B cell (primary cell): ENCODE measurements at regions not wholly inside any gene's neighbourhood (a gene's known extent, or its start where the extent isn't known, plus 50 kb on each side); places are given as distances from the start of the nearest gene placed in this dataset.

Experiments used
- ATAC-seq: fragments of 200-7000 bp; cut with Tn5 transposase; one replicate; pipeline ENCODE4 v1.10.0; 2021; ENCODE audit warnings: low read depth, mild to moderate bottlenecking, moderate number of reproducible peaks, moderate library complexity
- CTCF ChIA-PET: fragments of 350-600 bp; sonication (Branson Sonifier 250); formaldehyde crosslinking; loops from one replicate; lab custom pipeline; 2021; ENCODE audit warnings: antibody characterized with exemption, inconsistent platforms; lab: Charles Lee
- POLR2A ChIA-PET: fragments of 350-600 bp; sonication (Branson Sonifier 250); formaldehyde crosslinking; loops from one replicate; lab custom pipeline; 2021; ENCODE audit warnings: antibody characterized with exemption; lab: Charles Lee
- DNase-seq: peaks from one replicate; pipeline ENCODE4 v3.0.0; 2013
- H2AFZ ChIP-seq: 2 replicates; pipeline ENCODE4 v1.6.1; 2012; ENCODE audit warnings: mild to moderate bottlenecking, low read depth, low read length; ENCODE audit not compliant: insufficient read depth, poor library complexity, severe bottlenecking
- H3K27ac ChIP-seq, 2 donors: 1 replicate in 1 of 2; 2 replicates in 1 of 2; pipeline ENCODE4 v1.5.1; 2012 to 2013; ENCODE audit warnings: low read length in 2 of 2, mild to moderate bottlenecking in 2 of 2, moderate library complexity in 1 of 2
- H3K27me3 ChIP-seq, 4 experiments: fragments of 200-600 bp in 1 of 4; sonication (generic) in 1 of 4; replicated peaks in 1 of 4; 1 replicate in 2 of 4; 2 replicates in 2 of 4; pipeline versions ENCODE4 v1.6.1 to v1.7.0; 2013 to 2016; ENCODE audit warnings: low read length in 3 of 4, mild to moderate bottlenecking in 2 of 4, mixed read lengths in 1 of 4, moderate library complexity in 1 of 4; ENCODE audit not compliant: insufficient read depth in 4 of 4, control insufficient read depth in 3 of 4; ENCODE audit errors: control extremely low read depth in 1 of 4
- H3K36me3 ChIP-seq, 2 experiments: replicated peaks in 1 of 2; 1 replicate in 1 of 2; 2 replicates in 1 of 2; pipeline versions ENCODE4 v1.6.1 to v1.7.1; 2013; ENCODE audit warnings: low read length in 1 of 2; ENCODE audit not compliant: insufficient read depth in 2 of 2, control insufficient read depth in 1 of 2; ENCODE audit errors: control extremely low read depth in 1 of 2, extremely low read depth in 1 of 2
- H3K4me1 ChIP-seq, 2 donors: fragments of 200-600 bp in 1 of 2; sonication (generic) in 1 of 2; 1 replicate in 1 of 2; 2 replicates in 1 of 2; pipeline versions ENCODE4 v1.5.1 to v1.6.1; 2013 to 2017; ENCODE audit warnings: low read length in 2 of 2; ENCODE audit not compliant: control insufficient read depth in 2 of 2, insufficient read depth in 2 of 2
- H3K4me2 ChIP-seq: replicated peaks from 2 replicates; pipeline ENCODE3; 2012; ENCODE audit warnings: mild to moderate bottlenecking, low read depth, low read length; ENCODE audit not compliant: poor library complexity, severe bottlenecking
- H3K4me3 ChIP-seq, 5 experiments: fragments of 200-600 bp in 1 of 5; sonication (generic) in 1 of 5; 1 replicate in 3 of 5; 2 replicates in 2 of 5; pipeline versions ENCODE4 v1.5.1 to v1.7.0; 2011 to 2016; ENCODE audit warnings: low read length in 4 of 5, mild to moderate bottlenecking in 4 of 5, low read depth in 2 of 5, control low read depth in 1 of 5, moderate library complexity in 1 of 5; ENCODE audit not compliant: insufficient read depth in 1 of 5; ENCODE audit errors: control extremely low read depth in 1 of 5, extremely low read depth in 1 of 5
- H3K79me2 ChIP-seq: fragments of 200-600 bp; sonication (generic); one replicate; pipeline ENCODE4 v1.6.0; 2016; ENCODE audit warnings: low read length; ENCODE audit not compliant: control insufficient read depth, insufficient read depth
- H3K9ac ChIP-seq: fragments of 200-600 bp; sonication (generic); 2 replicates; pipeline ENCODE4 v1.6.1; 2017; ENCODE audit warnings: mild to moderate bottlenecking, low read length, moderate library complexity
- H3K9me3 ChIP-seq, 3 donors: one replicate each; pipeline versions ENCODE4 v1.6.1 to v1.7.1; 2013; ENCODE audit warnings: low read length in 2 of 3; ENCODE audit not compliant: control insufficient read depth in 2 of 3, insufficient read depth in 1 of 3; ENCODE audit errors: control extremely low read depth in 1 of 3
- H4K20me1 ChIP-seq: 2 replicates; pipeline ENCODE4 v1.6.0; 2012; ENCODE audit warnings: mild to moderate bottlenecking, low read length; ENCODE audit not compliant: insufficient read depth, control insufficient read depth, poor library complexity, severe bottlenecking
- H3K27ac Mint-ChIP-seq: one replicate; pipeline ENCODE4 v1.8.0; 2021; ENCODE audit warnings: mixed read lengths
- H3K27me3 Mint-ChIP-seq: one replicate; pipeline ENCODE4 v1.8.0; 2021; ENCODE audit warnings: mixed read lengths
- H3K4me1 Mint-ChIP-seq: one replicate; pipeline ENCODE4 v1.8.0; 2021; ENCODE audit warnings: mixed read lengths
- H3K4me3 Mint-ChIP-seq: one replicate; pipeline ENCODE4 v1.8.0; 2021; ENCODE audit warnings: mixed read lengths
- H3K9me3 Mint-ChIP-seq: one replicate; pipeline ENCODE4 v1.8.0; 2022; ENCODE audit warnings: mixed read lengths; ENCODE audit not compliant: insufficient read depth
- EZH2 ChIP-seq: IDR thresholded peaks from 2 replicates; pipeline ENCODE4 v1.6.1; 2012; ENCODE audit warnings: borderline replicate concordance, low read depth, mild to moderate bottlenecking, moderate library complexity, low read length; ENCODE audit not compliant: insufficient read depth, poor library complexity, severe bottlenecking
- WGBS: methylation state at CpG from one replicate; pipeline ENCODE4 v1.1.5; 2013; ENCODE audit warnings: missing lambda C conversion rate; ENCODE audit not compliant: insufficient coverage; 5-methylcytosine and 5-hydroxymethylcytosine counted together
- intact Hi-C: fragments of 100-400 bp; cut with micrococcal nuclease; formaldehyde crosslinking; loops from one replicate; pipeline ENCODE4 v1.10.0; 2022
- TF ChIP-seq, protein P1 (sequence below): fragments of 200-600 bp; IDR thresholded peaks from one replicate; pipeline ENCODE4 v1.8.0; 2022; ENCODE audit warnings: antibody characterized with exemption, mild to moderate bottlenecking

DNA sequence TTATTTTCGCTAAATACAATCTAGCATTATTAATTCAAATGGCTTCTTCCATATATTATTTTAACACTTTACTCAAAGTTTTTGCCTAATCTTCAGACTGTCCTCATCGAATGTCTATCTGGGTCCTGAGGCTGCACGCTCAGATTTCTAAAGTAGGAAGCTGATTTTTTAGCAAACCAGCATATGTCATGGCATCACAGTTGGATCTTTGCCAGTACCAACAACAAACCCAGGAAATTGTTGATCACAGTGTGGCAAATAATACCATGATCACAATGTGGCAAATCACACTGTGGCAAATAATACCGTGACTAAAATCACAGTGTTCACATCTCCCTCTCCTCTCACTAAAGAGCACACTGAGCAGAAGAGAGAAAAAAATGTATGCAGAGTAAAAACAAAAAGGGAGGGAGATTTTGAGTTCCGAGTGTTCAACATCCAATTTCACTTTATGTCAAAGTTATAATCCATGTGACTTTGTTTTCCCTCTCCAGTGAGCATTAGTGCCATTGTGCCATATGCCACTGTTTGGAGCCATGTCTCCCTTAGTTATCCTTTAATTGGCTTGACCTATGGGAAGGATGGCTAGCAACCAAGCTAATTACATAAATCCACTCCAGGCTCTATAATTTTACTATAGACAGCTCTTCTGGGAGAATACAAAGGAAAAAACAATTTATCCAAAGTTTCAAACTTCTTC is 1059.6 kb downstream of the HACE1 start:
- no peak overlapping the region for H3K4me3 ChIP-seq
- Mint-ChIP-seq H3K4me1 (no peaks in the 10 kb centered on the region), H3K4me3 (no peak overlapping the region)

DNA sequence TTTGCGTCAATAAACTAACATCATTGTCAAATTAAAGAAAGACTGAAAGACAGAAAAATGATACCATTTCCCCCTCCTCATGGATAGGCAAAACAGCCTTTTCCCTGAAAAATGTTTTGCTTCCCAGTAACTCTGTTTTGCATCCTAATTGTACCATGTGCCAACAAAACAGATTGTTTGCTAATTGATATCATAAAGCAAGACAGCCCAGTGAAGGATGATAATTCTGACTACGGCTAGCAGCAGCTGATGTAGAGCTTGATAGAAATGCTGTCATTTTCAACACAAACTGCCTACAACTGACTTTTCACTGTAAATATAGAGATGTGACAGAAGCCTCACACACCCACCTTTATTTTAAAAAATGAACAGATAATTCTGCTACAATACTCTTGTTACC is 1061.6 kb downstream of the HACE1 start:
- Mint-ChIP-seq H3K4me3 (no peak overlapping the region), H3K27me3 (no peaks in the 10 kb centered on the region), H3K4me1 (no peaks in the 10 kb centered on the region), H3K27ac (no peak overlapping the region), H3K9me3 (peaks cover 4% of the 10 kb centered on the region)
- no peak for DNase-seq
- H3K9ac ChIP-seq, result no peak overlapping the region
- no peaks in the 10 kb centered on the region for H3K27me3 ChIP-seq
- H3K9me3 ChIP-seq, result peaks cover 0 to 6% (median 0%) of the 10 kb centered on the region in 3 donors
- no CpG with 5 or more reads among the region's 2 CpGs for WGBS
- H4K20me1 ChIP-seq, result no peaks in the 10 kb centered on the region
- no peak overlapping the region for H2AFZ ChIP-seq
- H3K4me2 ChIP-seq, result no peak overlapping the region
- CTCF ChIA-PET, result no interaction called here
- ATAC-seq, result no peak
- TF ChIP-seq, protein P1, sequence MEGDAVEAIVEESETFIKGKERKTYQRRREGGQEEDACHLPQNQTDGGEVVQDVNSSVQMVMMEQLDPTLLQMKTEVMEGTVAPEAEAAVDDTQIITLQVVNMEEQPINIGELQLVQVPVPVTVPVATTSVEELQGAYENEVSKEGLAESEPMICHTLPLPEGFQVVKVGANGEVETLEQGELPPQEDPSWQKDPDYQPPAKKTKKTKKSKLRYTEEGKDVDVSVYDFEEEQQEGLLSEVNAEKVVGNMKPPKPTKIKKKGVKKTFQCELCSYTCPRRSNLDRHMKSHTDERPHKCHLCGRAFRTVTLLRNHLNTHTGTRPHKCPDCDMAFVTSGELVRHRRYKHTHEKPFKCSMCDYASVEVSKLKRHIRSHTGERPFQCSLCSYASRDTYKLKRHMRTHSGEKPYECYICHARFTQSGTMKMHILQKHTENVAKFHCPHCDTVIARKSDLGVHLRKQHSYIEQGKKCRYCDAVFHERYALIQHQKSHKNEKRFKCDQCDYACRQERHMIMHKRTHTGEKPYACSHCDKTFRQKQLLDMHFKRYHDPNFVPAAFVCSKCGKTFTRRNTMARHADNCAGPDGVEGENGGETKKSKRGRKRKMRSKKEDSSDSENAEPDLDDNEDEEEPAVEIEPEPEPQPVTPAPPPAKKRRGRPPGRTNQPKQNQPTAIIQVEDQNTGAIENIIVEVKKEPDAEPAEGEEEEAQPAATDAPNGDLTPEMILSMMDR, result no peak
- TF ChIP-seq EZH2, result no peak
- intact Hi-C loops, result no loop called here
- H3K36me3 ChIP-seq, result no peaks in the 10 kb centered on the region
- H3K4me1 ChIP-seq, result no peaks in the 10 kb centered on the region
- no peak overlapping the region for H3K4me3 ChIP-seq
- H3K79me2 ChIP-seq, result no peaks in the 10 kb centered on the region
- POLR2A ChIA-PET, result no interaction called here
- no peak overlapping the region for H3K27ac ChIP-seq

More for the DNA sequence above, 1059.6 kb downstream of the HACE1 start:
- no peak overlapping the region for H3K4me2 ChIP-seq
- H3K36me3 ChIP-seq, result no peaks in the 10 kb centered on the region
- no peak overlapping the region for H3K27ac Mint-ChIP-seq
- 93% methylated on average over 2 of the region's 5 CpGs for WGBS
- POLR2A ChIA-PET, result no interaction called here
- DNase-seq (no peak), ATAC-seq (no peak)
- TF ChIP-seq, protein P1, result no peak
- no peak for TF ChIP-seq EZH2
- intact Hi-C loops, result no loop called here
- H2AFZ ChIP-seq, result no peak overlapping the region
- H3K9me3 ChIP-seq, result peaks cover 0 to 6% (median 0%) of the 10 kb centered on the region in 3 donors
- no peaks in the 10 kb centered on the region for H3K79me2 ChIP-seq
- H3K27ac ChIP-seq, result no peak overlapping the region
- H3K27me3 ChIP-seq, result no peaks in the 10 kb centered on the region
- H3K27me3 Mint-ChIP-seq, result no peaks in the 10 kb centered on the region
- CTCF ChIA-PET, result no interaction called here
- H3K4me1 ChIP-seq, result no peaks in the 10 kb centered on the region
- H3K9me3 Mint-ChIP-seq, result peaks cover 4% of the 10 kb centered on the region
- H4K20me1 ChIP-seq, result no peaks in the 10 kb centered on the region
- H3K9ac ChIP-seq, result no peak overlapping the region
